Suprapubic skin (tissue), 4 donors: ENCODE measurements at regions not wholly inside any gene's neighbourhood (a gene's known extent, or its start where the extent isn't known, plus 50 kb on each side); places are given as distances from the start of the nearest gene placed in this dataset.

ENCODE experiments used
- DNase-seq, 2 donors: peaks; one replicate each; pipeline ENCODE4 v3.0.0-alpha.2; 2019; ENCODE audit warnings: low spot score in 2 of 2
- H3K27ac ChIP-seq: fragments of 200-600 bp; sonication (generic); one replicate; pipeline ENCODE4 v1.5.1; 2019
- H3K27me3 ChIP-seq: fragments of 200-600 bp; sonication (generic); one replicate; pipeline ENCODE4 v1.5.1; 2019
- H3K36me3 ChIP-seq: fragments of 200-600 bp; sonication (generic); one replicate; pipeline ENCODE4 v1.5.1; 2019
- H3K4me1 ChIP-seq: fragments of 200-600 bp; sonication (generic); one replicate; pipeline ENCODE4 v1.5.1; 2019
- H3K4me3 ChIP-seq: fragments of 200-600 bp; sonication (generic); one replicate; pipeline ENCODE4 v1.5.1; 2019; ENCODE audit warnings: mild to moderate bottlenecking
- H3K9me3 ChIP-seq: fragments of 200-600 bp; sonication (generic); one replicate; pipeline ENCODE4 v1.5.1; 2019
- EP300 ChIP-seq: sonication (generic); formaldehyde crosslinking; IDR thresholded peaks from one replicate; pipeline ENCODE4 v1.6.1; 2017; ENCODE audit warnings: antibody characterized with exemption
- POLR2A ChIP-seq, 2 donors: fragments of 450-650 bp; IDR thresholded peaks; one replicate each; pipeline ENCODE4 v1.6.1; 2017; ENCODE audit warnings: antibody characterized with exemption in 2 of 2, mild to moderate bottlenecking in 2 of 2, moderate library complexity in 2 of 2
- POLR2AphosphoS5 ChIP-seq, 3 donors: sonication (generic); formaldehyde crosslinking; IDR thresholded peaks; one replicate each; pipeline ENCODE4 v1.6.1; 2017; ENCODE audit warnings: antibody characterized with exemption in 3 of 3
- WGBS: methylation state at CpG from one replicate; pipeline ENCODE4 v1.1.5; 2018; 5-methylcytosine and 5-hydroxymethylcytosine counted together
- TF ChIP-seq, protein P1 (sequence below), 2 donors: fragments of 200-600 bp in 1 of 2; fragments of 450-650 bp in 1 of 2; sonication (generic) in 1 of 2; IDR thresholded peaks; one replicate each; pipeline ENCODE4 v1.5.1; 2016 to 2019; ENCODE audit warnings: antibody characterized with exemption in 2 of 2, mild to moderate bottlenecking in 1 of 2, moderate library complexity in 1 of 2

DNA sequence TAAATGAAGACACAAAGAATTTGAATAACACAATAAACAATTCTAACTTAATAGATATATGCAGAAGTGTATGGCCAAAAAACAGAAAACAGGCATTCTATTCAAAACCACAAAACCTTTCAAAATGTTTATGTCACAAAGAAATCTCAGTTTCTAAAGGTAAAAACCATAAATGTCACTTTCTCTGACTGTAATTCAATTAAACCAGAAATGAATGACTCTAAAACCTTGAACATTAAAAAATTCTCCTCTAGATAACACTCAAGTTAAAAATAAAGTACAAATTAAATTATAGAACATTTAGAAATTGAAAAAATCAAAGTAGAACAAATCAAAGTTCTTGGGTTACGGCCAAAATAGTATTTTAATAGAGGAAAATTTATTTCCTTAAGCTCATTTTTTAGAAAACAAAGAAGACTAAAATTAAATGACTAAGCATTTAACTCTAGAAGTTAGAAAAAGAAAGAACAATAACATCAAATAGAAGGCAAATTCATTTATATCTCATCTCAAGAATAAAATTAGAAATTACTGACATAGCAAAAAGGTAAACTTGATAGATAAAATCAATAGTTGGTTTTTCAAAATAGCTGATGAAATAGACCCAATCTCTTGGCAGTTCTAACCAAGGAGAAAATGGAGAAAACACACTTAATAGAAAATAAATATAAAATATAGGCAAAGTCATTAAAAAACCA is 198.8 kb downstream of the TEX36 start:
- TF ChIP-seq POLR2A (IDR thresholded peaks at IDR 0.05) (no peak), POLR2AphosphoS5 (IDR thresholded peaks at IDR 0.05) (no peak), EP300 (no peak)
- TF ChIP-seq, protein P1, sequence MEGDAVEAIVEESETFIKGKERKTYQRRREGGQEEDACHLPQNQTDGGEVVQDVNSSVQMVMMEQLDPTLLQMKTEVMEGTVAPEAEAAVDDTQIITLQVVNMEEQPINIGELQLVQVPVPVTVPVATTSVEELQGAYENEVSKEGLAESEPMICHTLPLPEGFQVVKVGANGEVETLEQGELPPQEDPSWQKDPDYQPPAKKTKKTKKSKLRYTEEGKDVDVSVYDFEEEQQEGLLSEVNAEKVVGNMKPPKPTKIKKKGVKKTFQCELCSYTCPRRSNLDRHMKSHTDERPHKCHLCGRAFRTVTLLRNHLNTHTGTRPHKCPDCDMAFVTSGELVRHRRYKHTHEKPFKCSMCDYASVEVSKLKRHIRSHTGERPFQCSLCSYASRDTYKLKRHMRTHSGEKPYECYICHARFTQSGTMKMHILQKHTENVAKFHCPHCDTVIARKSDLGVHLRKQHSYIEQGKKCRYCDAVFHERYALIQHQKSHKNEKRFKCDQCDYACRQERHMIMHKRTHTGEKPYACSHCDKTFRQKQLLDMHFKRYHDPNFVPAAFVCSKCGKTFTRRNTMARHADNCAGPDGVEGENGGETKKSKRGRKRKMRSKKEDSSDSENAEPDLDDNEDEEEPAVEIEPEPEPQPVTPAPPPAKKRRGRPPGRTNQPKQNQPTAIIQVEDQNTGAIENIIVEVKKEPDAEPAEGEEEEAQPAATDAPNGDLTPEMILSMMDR (IDR thresholded peaks at IDR 0.05), result no peak
- Histone ChIP-seq H3K27me3 (no peaks in the 10 kb centered on the region), H3K4me3 (no peak overlapping the region), H3K27ac (no peak overlapping the region), H3K36me3 (no peaks in the 10 kb centered on the region), H3K9me3 (no peaks in the 10 kb centered on the region), H3K4me1 (no peaks in the 10 kb centered on the region)
- WGBS, result 85% methylated on average over 1 of the region's 1 CpG
- no peak for DNase-seq

DNA sequence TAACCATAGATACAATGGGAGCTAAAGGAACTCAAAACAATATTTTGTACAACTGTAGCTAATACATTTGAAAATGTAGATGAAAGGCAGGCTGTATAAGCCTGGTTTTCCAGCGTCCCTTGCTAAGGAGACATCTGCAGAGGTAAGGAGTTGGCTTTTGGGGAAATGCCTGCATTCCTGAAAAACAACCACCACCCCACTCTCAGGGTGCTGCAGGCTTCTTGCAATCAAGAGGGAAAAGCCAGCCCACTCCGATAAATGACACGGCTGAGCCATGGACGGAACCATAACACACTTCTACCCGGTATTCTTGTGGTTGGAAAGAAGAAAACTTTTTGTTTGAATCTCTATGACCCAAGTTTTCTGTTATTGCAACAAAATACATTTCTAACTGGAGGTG is 200.3 kb downstream of the TEX36 start:
- DNase-seq, result no peak
- Histone ChIP-seq H3K9me3 (no peaks in the 10 kb centered on the region), H3K4me3 (no peak overlapping the region), H3K4me1 (no peaks in the 10 kb centered on the region), H3K27me3 (no peaks in the 10 kb centered on the region), H3K27ac (no peak overlapping the region), H3K36me3 (no peaks in the 10 kb centered on the region)
- TF ChIP-seq POLR2A (IDR thresholded peaks at IDR 0.05), result no peak
- TF ChIP-seq, protein P1 (IDR thresholded peaks at IDR 0.05), result no peak
- no peak for TF ChIP-seq POLR2AphosphoS5 (IDR thresholded peaks at IDR 0.05)
- TF ChIP-seq EP300, result no peak
- 65% methylated on average over 5 of the region's 5 CpGs for WGBS

DNA sequence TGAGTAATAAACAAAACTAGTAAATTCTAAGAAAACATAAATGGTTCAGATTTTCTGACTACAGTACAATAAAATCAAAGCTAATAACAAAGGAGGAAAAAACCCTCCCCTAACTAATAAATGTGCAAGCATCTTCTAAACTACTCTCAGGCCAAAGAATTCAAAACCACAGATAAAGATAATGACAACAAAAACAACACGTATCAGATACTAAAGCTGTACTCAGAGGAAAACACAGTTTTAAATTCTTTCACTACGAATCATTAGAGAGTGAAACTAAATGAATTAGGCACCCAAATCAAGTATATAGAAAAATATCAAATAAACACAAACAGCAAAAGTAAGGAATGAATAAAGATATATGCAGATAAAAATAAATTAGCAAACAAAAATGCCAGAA is 200.9 kb downstream of the TEX36 start:
- H3K27ac ChIP-seq, result no peak overlapping the region
- no peak for DNase-seq
- 42% methylated on average over 2 of the region's 2 CpGs for WGBS
- no peaks in the 10 kb centered on the region for H3K36me3 ChIP-seq
- H3K9me3 ChIP-seq, result no peaks in the 10 kb centered on the region
- no peak overlapping the region for H3K4me3 ChIP-seq
- TF ChIP-seq, protein P1 (IDR thresholded peaks at IDR 0.05), result no peak
- no peak for TF ChIP-seq EP300
- TF ChIP-seq POLR2A (IDR thresholded peaks at IDR 0.05), result no peak
- TF ChIP-seq POLR2AphosphoS5 (IDR thresholded peaks at IDR 0.05), result no peak
- no peaks in the 10 kb centered on the region for H3K4me1 ChIP-seq
- H3K27me3 ChIP-seq, result no peaks in the 10 kb centered on the region

DNA sequence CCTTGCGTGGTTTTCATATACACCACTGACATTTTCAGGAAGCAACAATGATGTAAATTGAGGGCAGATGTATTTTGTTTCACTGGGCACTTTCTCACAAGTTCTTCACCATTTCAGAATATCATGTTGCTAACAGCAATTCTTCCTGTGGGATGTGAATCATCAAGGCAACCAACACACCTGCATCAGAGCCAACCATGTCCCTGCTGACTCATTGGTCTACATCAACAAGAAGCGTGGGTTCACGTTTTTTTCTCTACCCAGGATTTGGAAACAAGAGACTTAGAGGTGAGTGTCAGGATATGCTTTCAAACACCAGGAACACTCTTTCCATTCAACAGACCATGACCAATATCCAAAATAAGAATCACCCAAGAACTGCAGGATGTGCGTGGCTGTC is 203.9 kb downstream of the TEX36 start:
- 73% methylated on average over 4 of the region's 4 CpGs for WGBS
- H3K36me3 ChIP-seq, result no peaks in the 10 kb centered on the region
- H3K27me3 ChIP-seq, result no peaks in the 10 kb centered on the region
- H3K4me1 ChIP-seq, result no peaks in the 10 kb centered on the region
- H3K27ac ChIP-seq, result no peak overlapping the region
- H3K4me3 ChIP-seq, result no peak overlapping the region
- no peaks in the 10 kb centered on the region for H3K9me3 ChIP-seq
- DNase-seq, result no peak
- no peak for TF ChIP-seq POLR2A (IDR thresholded peaks at IDR 0.05)
- no peak for TF ChIP-seq EP300
- TF ChIP-seq, protein P1 (IDR thresholded peaks at IDR 0.05), result no peak
- no peak for TF ChIP-seq POLR2AphosphoS5 (IDR thresholded peaks at IDR 0.05)

DNA sequence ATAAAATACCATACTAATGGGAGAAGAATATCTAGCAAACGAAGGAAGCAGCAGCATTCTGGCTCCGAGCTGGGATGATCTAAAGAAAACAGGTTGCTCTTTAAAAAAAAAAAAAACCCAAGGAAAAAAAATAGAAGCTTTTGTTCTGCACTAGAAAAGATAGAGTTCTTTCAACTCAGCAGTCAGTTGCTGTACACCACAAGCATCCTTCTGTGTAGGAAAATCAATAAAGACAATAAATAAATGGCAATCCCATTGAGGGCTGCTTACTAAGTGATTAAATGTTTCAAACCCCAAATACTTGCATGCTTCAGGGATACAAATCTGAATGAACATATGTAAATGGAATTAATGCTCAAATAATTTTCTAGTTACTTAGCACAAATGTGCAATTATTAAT is 207.1 kb downstream of the TEX36 start:
- H3K4me3 ChIP-seq, result no peak overlapping the region
- no peak for DNase-seq
- WGBS, result 77% methylated on average over 2 of the region's 2 CpGs

More for the DNA sequence above, 207.1 kb downstream of the TEX36 start:
- Histone ChIP-seq H3K36me3 (no peaks in the 10 kb centered on the region), H3K9me3 (no peaks in the 10 kb centered on the region), H3K4me1 (no peaks in the 10 kb centered on the region), H3K27ac (no peak overlapping the region), H3K27me3 (peaks cover 5% of the 10 kb centered on the region)
- TF ChIP-seq EP300 (no peak), POLR2A (IDR thresholded peaks at IDR 0.05) (no peak), POLR2AphosphoS5 (IDR thresholded peaks at IDR 0.05) (no peak)
- TF ChIP-seq, protein P1 (IDR thresholded peaks at IDR 0.05), result no peak
